Smooth muscle cell (in vitro differentiated cells): ENCODE measurements at regions not wholly inside any gene's neighbourhood (a gene's known extent, or its start where the extent isn't known, plus 50 kb on each side); places are given as distances from the start of the nearest gene placed in this dataset.

ENCODE experiments used
- DNase-seq: peaks from one replicate; lab custom pipeline; 2025; ENCODE audit not compliant: unreplicated experiment; lab: John Stamatoyannopoulos, UW
- H2AFZ ChIP-seq: fragments of 200-600 bp; sonication (generic); 2 replicates; pipeline ENCODE4 v1.6.0; 2016; ENCODE audit warnings: antibody characterized with exemption, low read depth, mild to moderate bottlenecking
- H3F3A ChIP-seq: fragments of 200-600 bp; sonication (generic); 2 replicates; pipeline ENCODE4 v1.6.0; 2017; ENCODE audit warnings: antibody characterized with exemption, low read depth
- H3K27ac ChIP-seq: fragments of 200-600 bp; sonication (generic); 2 replicates; pipeline ENCODE4 v1.5.1; 2016; ENCODE audit warnings: low read depth, mild to moderate bottlenecking
- H3K27me3 ChIP-seq: fragments of 200-600 bp; sonication (generic); 2 replicates; pipeline ENCODE4 v1.6.1; 2016; ENCODE audit warnings: low read depth, mild to moderate bottlenecking
- H3K36me3 ChIP-seq: fragments of 200-600 bp; sonication (generic); 2 replicates; pipeline ENCODE4 v1.5.1; 2016; ENCODE audit warnings: low read depth
- H3K4me1 ChIP-seq: fragments of 200-600 bp; sonication (generic); 2 replicates; pipeline ENCODE4 v1.5.1; 2016; ENCODE audit warnings: low read depth
- H3K4me2 ChIP-seq: fragments of 200-600 bp; sonication (generic); 2 replicates; pipeline ENCODE4 v1.6.0; 2016; ENCODE audit warnings: mild to moderate bottlenecking
- H3K4me3 ChIP-seq: fragments of 200-600 bp; sonication (generic); 2 replicates; pipeline ENCODE4 v1.5.1; 2016; ENCODE audit warnings: mild to moderate bottlenecking
- H3K79me2 ChIP-seq: fragments of 200-600 bp; sonication (generic); 2 replicates; pipeline ENCODE4 v1.6.0; 2016; ENCODE audit warnings: low read depth, mild to moderate bottlenecking
- H3K9ac ChIP-seq: fragments of 200-600 bp; sonication (generic); 2 replicates; pipeline ENCODE4 v1.6.0; 2016; ENCODE audit warnings: low read depth
- H3K9me3 ChIP-seq: fragments of 200-600 bp; sonication (generic); replicated peaks from 2 replicates; pipeline ENCODE4 v1.5.1; 2016; ENCODE audit warnings: low read depth
- H4K20me1 ChIP-seq: fragments of 200-600 bp; sonication (generic); 2 replicates; pipeline ENCODE4 v1.6.0; 2016; ENCODE audit warnings: low read depth
- WGBS: methylation state at CpG from one replicate; pipeline ENCODE4 v1.1.7; 2016; ENCODE audit warnings: low lambda C conversion rate; 5-methylcytosine and 5-hydroxymethylcytosine counted together
- TF ChIP-seq, protein P1 (sequence below): fragments of 200-600 bp; sonication (generic); IDR thresholded peaks from 2 replicates; pipeline ENCODE4 v1.5.1; 2017; ENCODE audit warnings: borderline replicate concordance, mild to moderate bottlenecking, antibody characterized with exemption; ENCODE audit not compliant: insufficient read depth, poor library complexity, severe bottlenecking

DNA sequence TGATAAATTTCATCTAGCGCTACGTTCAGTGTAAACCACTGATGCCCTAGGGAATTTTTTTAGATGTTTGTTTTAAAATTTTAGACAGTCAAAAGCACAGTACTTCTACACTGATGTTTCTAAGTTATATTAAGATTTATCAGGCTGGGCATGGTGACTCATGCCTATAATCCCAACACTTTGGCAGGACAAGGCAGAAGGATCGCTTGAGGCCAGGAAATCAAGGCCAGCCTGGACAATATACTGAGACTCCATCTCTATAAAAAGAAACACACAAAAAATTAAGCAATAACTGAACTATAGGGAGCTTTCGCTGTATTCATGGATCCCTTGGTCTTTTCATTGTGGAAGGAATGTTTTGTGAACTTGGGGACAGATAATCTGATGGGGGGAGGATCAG is 50.6 kb upstream of the MAPRE2 start:
- no peaks in the 10 kb centered on the region for H3K36me3 ChIP-seq
- H3K79me2 ChIP-seq = no peaks in the 10 kb centered on the region
- TF ChIP-seq, protein P1, sequence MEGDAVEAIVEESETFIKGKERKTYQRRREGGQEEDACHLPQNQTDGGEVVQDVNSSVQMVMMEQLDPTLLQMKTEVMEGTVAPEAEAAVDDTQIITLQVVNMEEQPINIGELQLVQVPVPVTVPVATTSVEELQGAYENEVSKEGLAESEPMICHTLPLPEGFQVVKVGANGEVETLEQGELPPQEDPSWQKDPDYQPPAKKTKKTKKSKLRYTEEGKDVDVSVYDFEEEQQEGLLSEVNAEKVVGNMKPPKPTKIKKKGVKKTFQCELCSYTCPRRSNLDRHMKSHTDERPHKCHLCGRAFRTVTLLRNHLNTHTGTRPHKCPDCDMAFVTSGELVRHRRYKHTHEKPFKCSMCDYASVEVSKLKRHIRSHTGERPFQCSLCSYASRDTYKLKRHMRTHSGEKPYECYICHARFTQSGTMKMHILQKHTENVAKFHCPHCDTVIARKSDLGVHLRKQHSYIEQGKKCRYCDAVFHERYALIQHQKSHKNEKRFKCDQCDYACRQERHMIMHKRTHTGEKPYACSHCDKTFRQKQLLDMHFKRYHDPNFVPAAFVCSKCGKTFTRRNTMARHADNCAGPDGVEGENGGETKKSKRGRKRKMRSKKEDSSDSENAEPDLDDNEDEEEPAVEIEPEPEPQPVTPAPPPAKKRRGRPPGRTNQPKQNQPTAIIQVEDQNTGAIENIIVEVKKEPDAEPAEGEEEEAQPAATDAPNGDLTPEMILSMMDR = no peak
- no peaks in the 10 kb centered on the region for H3K27me3 ChIP-seq
- no peaks in the 10 kb centered on the region for H3K4me1 ChIP-seq
- 56% methylated on average over 4 of the region's 4 CpGs for WGBS
- H3K9me3 ChIP-seq = no peaks in the 10 kb centered on the region
- no peak overlapping the region for H3K4me2 ChIP-seq
- H3K9ac ChIP-seq = no peak overlapping the region
- H3F3A ChIP-seq = no peaks in the 10 kb centered on the region
- H3K27ac ChIP-seq = no peak overlapping the region
- H2AFZ ChIP-seq = no peak overlapping the region
- H4K20me1 ChIP-seq = no peaks in the 10 kb centered on the region
- no peak for DNase-seq
- no peak overlapping the region for H3K4me3 ChIP-seq

DNA sequence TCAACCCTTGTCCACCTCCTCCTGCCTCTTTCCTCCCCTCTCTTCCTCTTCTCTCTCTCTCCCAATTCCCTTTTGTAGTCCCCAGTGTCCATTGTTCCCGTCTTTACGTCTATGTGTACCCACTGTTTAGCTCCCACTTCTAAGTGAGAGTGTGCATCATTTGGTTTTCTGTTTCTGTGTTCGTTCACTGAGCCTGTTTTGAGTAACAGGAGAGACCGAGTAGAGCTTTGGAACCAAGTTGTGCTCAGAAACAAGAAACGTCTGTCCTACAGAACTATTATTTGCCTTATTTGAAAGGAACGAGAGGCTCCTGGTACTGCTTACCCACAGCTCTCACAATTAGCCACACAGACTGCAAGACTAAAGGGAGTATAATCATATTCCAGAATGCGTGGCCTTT is 50.1 kb upstream of the MAPRE2 start:
- Histone ChIP-seq H3K27ac (no peak overlapping the region), H3K79me2 (no peaks in the 10 kb centered on the region), H3K4me2 (no peak overlapping the region), H3K9ac (no peak overlapping the region), H3K36me3 (no peaks in the 10 kb centered on the region), H3K4me1 (no peaks in the 10 kb centered on the region), H3K4me3 (no peak overlapping the region), H2AFZ (no peak overlapping the region), H4K20me1 (no peaks in the 10 kb centered on the region), H3F3A (no peaks in the 10 kb centered on the region), H3K9me3 (no peaks in the 10 kb centered on the region), H3K27me3 (no peaks in the 10 kb centered on the region)
- TF ChIP-seq, protein P1 = no peak
- 90% methylated on average over 7 of the region's 7 CpGs for WGBS
- DNase-seq = no peak
